ENCODE measurements at regions not wholly inside any gene's neighbourhood (a gene's known extent, or its start where the extent isn't known, plus 50 kb on each side); places are given as distances from the start of the nearest gene placed in this dataset.
A peak's percentile ranks its signal among the peaks of the same experiment; 100 is the strongest.

DNA sequence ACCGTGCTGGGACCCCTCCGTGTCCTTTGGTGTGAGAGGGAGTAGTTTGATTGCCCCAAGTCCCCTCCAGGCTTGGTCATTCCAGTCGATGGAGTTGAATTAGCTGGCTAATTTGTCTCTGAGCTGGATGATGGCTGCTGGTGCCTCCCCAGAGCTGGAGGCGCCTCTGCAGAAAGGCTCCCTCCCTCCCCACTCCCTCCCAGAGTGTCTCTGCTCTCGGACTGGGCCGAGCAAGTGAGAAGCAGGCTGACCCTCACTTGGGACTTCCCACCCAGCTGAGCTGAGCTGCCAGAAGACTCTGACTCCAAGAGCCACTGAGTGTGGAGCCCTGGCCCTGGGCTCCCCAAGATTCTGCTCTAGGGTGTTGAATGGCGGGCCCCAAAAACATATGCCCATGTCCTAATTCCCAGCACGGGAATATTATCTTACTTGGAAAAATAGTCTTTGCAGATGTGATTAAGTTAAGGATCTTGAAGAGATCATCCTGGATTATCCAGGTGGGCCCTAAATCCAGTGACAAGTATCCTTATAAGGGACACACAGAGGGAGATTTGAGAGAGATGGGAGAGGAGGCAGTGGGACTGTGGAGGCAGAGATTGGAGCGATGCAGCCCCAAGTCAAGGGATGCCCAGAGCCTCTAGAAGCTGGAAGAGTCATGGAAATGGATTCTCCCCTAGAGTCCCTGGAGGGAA is 60.7 kb upstream of the TLE3 start:
- peaks cover 2 to 7% (median 5%) of the 10 kb centered on the region in 3 donors for H3K4me1 ChIP-seq (ENCODE audit: control insufficient read depth in 2 of 3, insufficient read depth in 2 of 3, low read depth in 1 of 3, low read length in 3 of 3)
- DNase-seq, result peak in 1 of 5 donors; percentile 23
- no peak overlapping the region for H3K9ac ChIP-seq (ENCODE audit: low read length in 3 of 3)
- H3K4me3 ChIP-seq (ENCODE audit: low read length in 3 of 3), result no peak overlapping the region
- no peaks in the 10 kb centered on the region for H3K9me3 ChIP-seq (ENCODE audit: control insufficient read depth in 2 of 3, insufficient read depth in 1 of 3, low read length in 3 of 3)
- H3K27ac ChIP-seq (ENCODE audit: low read depth in 2 of 2, low read length in 2 of 2), result no peak overlapping the region
- TF ChIP-seq, protein P1, sequence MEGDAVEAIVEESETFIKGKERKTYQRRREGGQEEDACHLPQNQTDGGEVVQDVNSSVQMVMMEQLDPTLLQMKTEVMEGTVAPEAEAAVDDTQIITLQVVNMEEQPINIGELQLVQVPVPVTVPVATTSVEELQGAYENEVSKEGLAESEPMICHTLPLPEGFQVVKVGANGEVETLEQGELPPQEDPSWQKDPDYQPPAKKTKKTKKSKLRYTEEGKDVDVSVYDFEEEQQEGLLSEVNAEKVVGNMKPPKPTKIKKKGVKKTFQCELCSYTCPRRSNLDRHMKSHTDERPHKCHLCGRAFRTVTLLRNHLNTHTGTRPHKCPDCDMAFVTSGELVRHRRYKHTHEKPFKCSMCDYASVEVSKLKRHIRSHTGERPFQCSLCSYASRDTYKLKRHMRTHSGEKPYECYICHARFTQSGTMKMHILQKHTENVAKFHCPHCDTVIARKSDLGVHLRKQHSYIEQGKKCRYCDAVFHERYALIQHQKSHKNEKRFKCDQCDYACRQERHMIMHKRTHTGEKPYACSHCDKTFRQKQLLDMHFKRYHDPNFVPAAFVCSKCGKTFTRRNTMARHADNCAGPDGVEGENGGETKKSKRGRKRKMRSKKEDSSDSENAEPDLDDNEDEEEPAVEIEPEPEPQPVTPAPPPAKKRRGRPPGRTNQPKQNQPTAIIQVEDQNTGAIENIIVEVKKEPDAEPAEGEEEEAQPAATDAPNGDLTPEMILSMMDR (IDR thresholded peaks at IDR 0.05; ENCODE audit: borderline replicate concordance, extremely low read depth, insufficient read depth), result no peak
- no peaks in the 10 kb centered on the region for H3K27me3 ChIP-seq (ENCODE audit: control insufficient read depth, insufficient read depth, low read length)
- H3K36me3 ChIP-seq (ENCODE audit: control insufficient read depth in 2 of 3, insufficient read depth in 3 of 3, low read length in 3 of 3), result no peaks in the 10 kb centered on the region
- FAIRE-seq, result no peak
- intact Hi-C loops (cut with DNase I), result no loop called here

GRCh38 chr15:70156671-70157271 is 59.1 kb upstream of the TLE3 start:
- intact Hi-C loops (cut with DNase I), result no loop called here
- Histone ChIP-seq H3K9ac (ENCODE audit: low read length in 3 of 3) (no peak overlapping the region), H3K36me3 (ENCODE audit: control insufficient read depth in 2 of 3, insufficient read depth in 3 of 3, low read length in 3 of 3) (no peaks in the 10 kb centered on the region), H3K9me3 (ENCODE audit: control insufficient read depth in 2 of 3, insufficient read depth in 1 of 3, low read length in 3 of 3) (no peaks in the 10 kb centered on the region), H3K4me1 (ENCODE audit: control insufficient read depth in 2 of 3, insufficient read depth in 2 of 3, low read depth in 1 of 3, low read length in 3 of 3) (peaks cover 2 to 9% (median 9%) of the 10 kb centered on the region in 3 donors), H3K27ac (ENCODE audit: low read depth in 2 of 2, low read length in 2 of 2) (no peak overlapping the region), H3K27me3 (ENCODE audit: control insufficient read depth, insufficient read depth, low read length) (no peaks in the 10 kb centered on the region), H3K4me3 (ENCODE audit: low read length in 3 of 3) (no peak overlapping the region)
- FAIRE-seq (no peak), DNase-seq (peak in 4 of 5 donors; percentile 46 to 65 (median 56))
- TF ChIP-seq, protein P1 (IDR thresholded peaks at IDR 0.05; ENCODE audit: borderline replicate concordance, extremely low read depth, insufficient read depth), result no peak

GRCh38 chr15:70154718-70155347 is 57.1 kb upstream of the TLE3 start:
- H3K4me1 ChIP-seq (ENCODE audit: control insufficient read depth in 2 of 3, insufficient read depth in 2 of 3, low read depth in 1 of 3, low read length in 3 of 3), result peaks cover 2 to 12% (median 7%) of the 10 kb centered on the region in 3 donors
- H3K9me3 ChIP-seq (ENCODE audit: control insufficient read depth in 2 of 3, insufficient read depth in 1 of 3, low read length in 3 of 3), result no peaks in the 10 kb centered on the region
- no peak overlapping the region for H3K9ac ChIP-seq (ENCODE audit: low read length in 3 of 3)
- FAIRE-seq, result no peak
- peak in 1 of 5 donors; percentile 48 for DNase-seq
- H3K4me3 ChIP-seq (ENCODE audit: low read length in 3 of 3), result no peak overlapping the region
- TF ChIP-seq, protein P1 (IDR thresholded peaks at IDR 0.05; ENCODE audit: borderline replicate concordance, extremely low read depth, insufficient read depth), result no peak
- no peak overlapping the region for H3K27ac ChIP-seq (ENCODE audit: low read depth in 2 of 2, low read length in 2 of 2)
- intact Hi-C loops (cut with DNase I), result no loop called here
- no peaks in the 10 kb centered on the region for H3K36me3 ChIP-seq (ENCODE audit: control insufficient read depth in 2 of 3, insufficient read depth in 3 of 3, low read length in 3 of 3)
- H3K27me3 ChIP-seq (ENCODE audit: control insufficient read depth, insufficient read depth, low read length), result no peaks in the 10 kb centered on the region
